Peyer's patch (tissue), 4 donors: ENCODE measurements at regions not wholly inside any gene's neighbourhood (a gene's known extent, or its start where the extent isn't known, plus 50 kb on each side); places are given as distances from the start of the nearest gene placed in this dataset.

Source experiments
- POLR2A ChIP-seq, 2 donors: fragments of 450-650 bp; IDR thresholded peaks; one replicate each; pipeline ENCODE4 v1.5.1; 2017; ENCODE audit warnings: antibody characterized with exemption in 2 of 2, mild to moderate bottlenecking in 2 of 2, moderate library complexity in 2 of 2
- TF ChIP-seq, protein P1 (sequence below), 6 experiments: fragments of 450-650 bp in 4 of 6; fragments of 200-600 bp in 2 of 6; sonication (generic) in 1 of 6; IDR thresholded peaks; one replicate each; pipeline ENCODE4 v1.5.1; 2017 to 2019; ENCODE audit warnings: antibody characterized with exemption in 6 of 6, mild to moderate bottlenecking in 3 of 6, moderate library complexity in 1 of 6

DNA sequence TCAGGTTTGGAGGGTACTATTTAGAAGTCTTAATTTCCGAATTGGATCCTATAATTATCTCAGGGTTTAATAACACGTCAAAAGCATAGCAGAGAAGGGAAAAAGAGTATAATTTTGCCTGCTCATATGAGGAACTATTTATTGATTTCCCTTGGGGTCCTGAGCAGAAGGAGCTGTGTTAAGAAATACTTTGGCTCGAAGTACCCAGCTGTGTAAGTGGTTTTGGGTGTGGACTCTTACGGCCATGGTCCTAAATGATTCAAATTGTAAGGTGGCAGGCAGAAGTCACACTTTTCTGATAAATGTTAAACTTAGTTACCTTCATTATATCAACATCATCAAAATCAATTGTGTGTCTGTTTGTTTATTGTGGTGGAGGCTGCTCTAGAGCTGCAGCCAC is 190.4 kb downstream of the MTRR start:
- TF ChIP-seq POLR2A (IDR thresholded peaks at IDR 0.05), result no peak
- TF ChIP-seq, protein P1, sequence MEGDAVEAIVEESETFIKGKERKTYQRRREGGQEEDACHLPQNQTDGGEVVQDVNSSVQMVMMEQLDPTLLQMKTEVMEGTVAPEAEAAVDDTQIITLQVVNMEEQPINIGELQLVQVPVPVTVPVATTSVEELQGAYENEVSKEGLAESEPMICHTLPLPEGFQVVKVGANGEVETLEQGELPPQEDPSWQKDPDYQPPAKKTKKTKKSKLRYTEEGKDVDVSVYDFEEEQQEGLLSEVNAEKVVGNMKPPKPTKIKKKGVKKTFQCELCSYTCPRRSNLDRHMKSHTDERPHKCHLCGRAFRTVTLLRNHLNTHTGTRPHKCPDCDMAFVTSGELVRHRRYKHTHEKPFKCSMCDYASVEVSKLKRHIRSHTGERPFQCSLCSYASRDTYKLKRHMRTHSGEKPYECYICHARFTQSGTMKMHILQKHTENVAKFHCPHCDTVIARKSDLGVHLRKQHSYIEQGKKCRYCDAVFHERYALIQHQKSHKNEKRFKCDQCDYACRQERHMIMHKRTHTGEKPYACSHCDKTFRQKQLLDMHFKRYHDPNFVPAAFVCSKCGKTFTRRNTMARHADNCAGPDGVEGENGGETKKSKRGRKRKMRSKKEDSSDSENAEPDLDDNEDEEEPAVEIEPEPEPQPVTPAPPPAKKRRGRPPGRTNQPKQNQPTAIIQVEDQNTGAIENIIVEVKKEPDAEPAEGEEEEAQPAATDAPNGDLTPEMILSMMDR (IDR thresholded peaks at IDR 0.05), result no peak
